GM23248 (cell line): ENCODE measurements at regions not wholly inside any gene's neighbourhood (a gene's known extent, or its start where the extent isn't known, plus 50 kb on each side); places are given as distances from the start of the nearest gene placed in this dataset.

Experiments used
- EZH2 ChIP-seq: fragments of 200-600 bp; sonication (generic); IDR thresholded peaks from 2 replicates; pipeline ENCODE4 v1.6.1; 2018; ENCODE audit warnings: antibody characterized with exemption, mild to moderate bottlenecking; ENCODE audit not compliant: insufficient read depth, poor library complexity, severe bottlenecking
- EZH2phosphoT487 ChIP-seq: fragments of 200-600 bp; sonication (generic); IDR thresholded peaks from 2 replicates; pipeline ENCODE4 v1.6.1; 2018; ENCODE audit warnings: antibody characterized with exemption, moderate library complexity, mild to moderate bottlenecking, low read depth; ENCODE audit not compliant: insufficient read depth

- TF ChIP-seq EZH2phosphoT487 = no peak
- no peak for TF ChIP-seq EZH2
Observed at GRCh38 chr12:33192226-33192625, 247.4 kb downstream of the SYT10 start.
